ENCODE measurements at regions not wholly inside any gene's neighbourhood (a gene's known extent, or its start where the extent isn't known, plus 50 kb on each side); places are given as distances from the start of the nearest gene placed in this dataset.

DNA sequence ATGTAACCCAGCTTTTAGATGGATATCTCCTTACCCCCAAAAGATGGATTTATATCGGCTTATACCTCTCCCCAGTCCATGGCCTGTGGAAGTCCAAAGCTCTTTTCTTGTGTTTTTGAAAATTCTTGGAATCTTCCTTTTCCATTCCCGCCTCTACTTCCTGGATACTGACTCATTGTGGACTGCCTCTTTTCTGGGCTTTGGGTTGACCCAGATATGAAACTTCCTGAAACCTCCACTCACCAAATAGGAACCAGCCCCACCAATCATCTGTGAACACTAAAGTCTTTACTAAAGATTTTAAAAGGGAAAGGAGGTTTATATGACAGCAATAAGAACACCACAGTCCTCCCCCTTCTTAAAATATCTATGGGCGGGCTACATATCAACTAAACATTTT, 163.4 kb upstream of the SYN3 start:
- TF ChIP-seq, protein P1, sequence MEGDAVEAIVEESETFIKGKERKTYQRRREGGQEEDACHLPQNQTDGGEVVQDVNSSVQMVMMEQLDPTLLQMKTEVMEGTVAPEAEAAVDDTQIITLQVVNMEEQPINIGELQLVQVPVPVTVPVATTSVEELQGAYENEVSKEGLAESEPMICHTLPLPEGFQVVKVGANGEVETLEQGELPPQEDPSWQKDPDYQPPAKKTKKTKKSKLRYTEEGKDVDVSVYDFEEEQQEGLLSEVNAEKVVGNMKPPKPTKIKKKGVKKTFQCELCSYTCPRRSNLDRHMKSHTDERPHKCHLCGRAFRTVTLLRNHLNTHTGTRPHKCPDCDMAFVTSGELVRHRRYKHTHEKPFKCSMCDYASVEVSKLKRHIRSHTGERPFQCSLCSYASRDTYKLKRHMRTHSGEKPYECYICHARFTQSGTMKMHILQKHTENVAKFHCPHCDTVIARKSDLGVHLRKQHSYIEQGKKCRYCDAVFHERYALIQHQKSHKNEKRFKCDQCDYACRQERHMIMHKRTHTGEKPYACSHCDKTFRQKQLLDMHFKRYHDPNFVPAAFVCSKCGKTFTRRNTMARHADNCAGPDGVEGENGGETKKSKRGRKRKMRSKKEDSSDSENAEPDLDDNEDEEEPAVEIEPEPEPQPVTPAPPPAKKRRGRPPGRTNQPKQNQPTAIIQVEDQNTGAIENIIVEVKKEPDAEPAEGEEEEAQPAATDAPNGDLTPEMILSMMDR (IDR thresholded peaks at IDR 0.05), result no peak
- Histone ChIP-seq H3K36me3 (no peaks in the 10 kb centered on the region), H3K4me1 (peaks cover 0 to 3% (median 0%) of the 10 kb centered on the region in 9 donors), H3K27me3 (no peaks in the 10 kb centered on the region), H3K9me3 (peaks cover 0 to 2% (median 0%) of the 10 kb centered on the region in 11 donors), H3K4me3 (peak overlapping the region in 6 of 10 donors; percentile 27 to 44 (median 36)), H3K27ac (peak overlapping the region in 5 of 10 donors; percentile 15 to 46 (median 20))
- ATAC-seq (peak in 7 of 8 donors; percentile 47 to 80 (median 61)), DNase-seq (peak in 1 of 2 donors; percentile 5)
- WGBS, 2 donors, result 62 to 79% methylated on average over 3 of the region's 3 CpGs
- intact Hi-C loops (cut with DNase I), result no loop called here

DNA sequence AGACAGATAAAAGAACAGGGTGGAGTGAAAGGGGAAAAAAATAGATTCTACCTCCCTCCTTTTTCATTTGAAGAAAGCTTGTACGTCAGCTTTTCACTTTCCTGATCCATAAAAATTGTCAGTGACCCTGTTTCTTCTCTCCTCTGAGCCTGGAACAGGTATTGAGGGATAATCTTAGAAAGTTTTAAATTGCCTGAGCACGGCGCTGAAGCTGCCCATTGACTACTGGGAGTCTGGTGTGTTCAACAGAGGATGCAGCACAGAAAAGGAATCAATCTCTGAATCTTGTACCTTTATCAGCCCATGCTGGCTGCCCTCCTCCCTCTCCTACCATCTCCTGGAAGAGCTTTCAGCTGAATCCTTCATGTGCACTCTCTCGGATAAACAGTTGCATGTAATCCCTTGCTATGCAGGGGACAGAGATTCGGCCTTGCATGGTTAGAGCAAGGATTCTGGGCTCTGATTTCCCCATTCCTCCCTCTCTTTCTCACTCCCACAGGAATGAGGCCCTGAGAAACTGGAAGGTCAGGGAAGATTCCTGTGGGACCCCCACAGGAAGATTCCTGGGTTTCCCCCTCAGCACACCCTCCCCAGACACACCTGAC, 162.4 kb upstream of the SYN3 start:
- H3K9me3 ChIP-seq, result peaks cover 0 to 2% (median 0%) of the 10 kb centered on the region in 11 donors
- no peaks in the 10 kb centered on the region for H3K27me3 ChIP-seq
- 65 to 67% methylated on average over 5 of the region's 5 CpGs for WGBS, 2 donors
- no peaks in the 10 kb centered on the region for H3K36me3 ChIP-seq
- H3K4me3 ChIP-seq, result peak overlapping the region in 6 of 10 donors; percentile 27 to 44 (median 36)
- ATAC-seq (no peak), DNase-seq (no peak)
- TF ChIP-seq, protein P1 (IDR thresholded peaks at IDR 0.05), result no peak
- peaks cover 0 to 3% (median 0%) of the 10 kb centered on the region in 9 donors for H3K4me1 ChIP-seq
- H3K27ac ChIP-seq, result peak overlapping the region in 5 of 10 donors; percentile 15 to 46 (median 20)
- intact Hi-C loops (cut with DNase I), result no loop called here

DNA sequence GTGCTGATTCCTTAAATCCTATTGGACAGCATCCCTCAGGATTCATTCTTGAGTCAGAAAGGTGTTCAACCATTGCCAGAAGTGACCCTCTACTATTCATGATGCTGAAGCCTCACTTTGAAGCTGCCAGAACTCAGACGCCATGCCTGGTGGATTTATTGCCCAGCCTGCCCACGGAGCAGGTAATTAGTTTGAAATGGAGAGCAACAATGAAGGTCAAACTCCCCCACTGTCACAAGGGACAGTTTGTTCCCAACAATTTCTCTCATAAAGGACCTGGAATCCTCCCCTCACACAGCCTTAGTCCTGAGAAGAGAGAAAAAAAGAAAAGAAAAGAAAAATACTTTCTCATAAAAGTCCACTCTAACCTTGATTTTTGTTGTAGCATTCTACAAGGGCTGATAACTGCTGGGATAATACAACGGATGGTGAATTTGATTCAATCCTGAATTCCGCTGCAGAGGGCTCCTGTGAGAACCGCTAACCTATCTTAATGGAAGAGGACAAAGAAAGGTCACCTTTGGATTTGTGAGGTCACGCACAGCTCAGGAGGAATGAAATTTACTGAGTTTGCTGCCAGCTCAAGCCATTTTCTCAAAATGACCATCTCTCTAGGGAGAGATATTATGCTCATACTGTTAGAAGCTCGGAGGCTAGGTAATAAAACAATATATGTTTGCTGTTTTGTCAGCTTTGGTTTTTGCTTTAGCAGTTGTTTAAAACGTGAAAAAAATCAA, 161.6 kb upstream of the SYN3 start:
- WGBS, 2 donors, result 75 to 82% methylated on average over 8 of the region's 8 CpGs
- ATAC-seq (no peak), DNase-seq (no peak)
- intact Hi-C loops (cut with DNase I), result no loop called here
- no peaks in the 10 kb centered on the region for H3K27me3 ChIP-seq
- peaks cover 0 to 2% (median 0%) of the 10 kb centered on the region in 11 donors for H3K9me3 ChIP-seq
- TF ChIP-seq, protein P1 (IDR thresholded peaks at IDR 0.05), result no peak
- H3K36me3 ChIP-seq, result no peaks in the 10 kb centered on the region
- peaks cover 0 to 3% (median 0%) of the 10 kb centered on the region in 9 donors for H3K4me1 ChIP-seq
- H3K4me3 ChIP-seq, result peak overlapping the region in 2 of 10 donors; percentile 42 to 44
- H3K27ac ChIP-seq, result no peak overlapping the region

DNA sequence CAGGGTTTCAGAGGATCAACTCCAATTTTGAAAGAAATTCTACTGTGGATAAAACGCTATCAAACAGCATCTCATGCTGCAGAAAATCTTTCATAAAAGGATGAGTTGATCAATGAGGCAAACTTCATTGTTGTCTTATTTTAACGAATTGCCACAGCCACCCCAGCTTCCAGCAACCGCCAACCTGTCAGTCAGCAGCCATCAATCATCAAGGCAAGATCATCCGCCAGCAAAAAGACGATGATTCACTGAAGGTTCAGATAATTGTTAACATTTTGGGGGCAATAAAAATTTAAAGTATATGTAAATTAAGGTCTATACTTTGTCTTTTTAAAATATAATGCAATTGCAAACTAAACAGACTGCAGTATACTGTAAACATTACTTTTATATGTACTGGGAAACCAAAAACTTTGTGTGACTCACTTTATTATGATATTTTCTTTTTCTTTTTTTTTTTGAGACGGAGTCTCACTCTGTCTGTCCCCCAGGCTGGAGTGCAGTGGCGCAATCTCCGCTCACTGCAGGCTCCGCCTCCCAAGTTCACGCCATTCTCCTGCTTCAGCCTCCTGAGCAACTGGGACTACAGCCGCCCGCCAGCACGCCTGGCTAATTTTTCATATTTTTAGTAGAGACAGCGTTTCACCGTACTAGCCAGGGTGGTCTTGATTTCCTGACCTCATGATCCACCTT, 155.3 kb upstream of the SYN3 start:
- Histone ChIP-seq H3K27me3 (peaks cover 0 to 8% (median 3%) of the 10 kb centered on the region in 7 donors), H3K4me1 (no peaks in the 10 kb centered on the region), H3K4me3 (no peak overlapping the region), H3K36me3 (no peaks in the 10 kb centered on the region), H3K27ac (no peak overlapping the region), H3K9me3 (no peaks in the 10 kb centered on the region)
- intact Hi-C loops (cut with DNase I), result no loop called here
- WGBS, 2 donors, result 85 to 88% methylated on average over 15 of the region's 15 CpGs
- no peak for DNase-seq
- TF ChIP-seq, protein P1 (IDR thresholded peaks at IDR 0.05), result no peak
- ATAC-seq, result no peak
